ENCODE measurements at regions not wholly inside any gene's neighbourhood (a gene's known extent, or its start where the extent isn't known, plus 50 kb on each side); places are given as distances from the start of the nearest gene placed in this dataset.

DNA sequence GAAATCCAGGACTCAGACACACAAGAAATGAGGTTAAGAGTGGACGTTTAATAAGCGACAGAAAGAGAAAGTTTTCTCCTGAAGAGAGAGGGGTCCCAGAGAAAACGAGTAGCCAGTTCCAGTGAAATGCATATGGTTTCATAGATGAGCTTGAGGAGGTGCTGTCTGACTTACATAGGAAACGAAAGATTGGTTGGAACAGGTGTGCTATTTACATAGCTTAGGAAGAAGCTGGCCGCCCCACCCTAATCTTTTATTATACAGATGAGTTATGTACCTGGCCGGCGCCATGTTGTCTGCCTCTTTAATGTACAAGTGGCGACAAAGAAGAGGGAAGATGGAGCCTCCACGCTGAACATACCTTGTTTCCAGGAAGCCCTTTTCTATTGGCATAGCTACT is 223.0 kb downstream of the SLC6A15 start:
- TF ChIP-seq, protein P1, sequence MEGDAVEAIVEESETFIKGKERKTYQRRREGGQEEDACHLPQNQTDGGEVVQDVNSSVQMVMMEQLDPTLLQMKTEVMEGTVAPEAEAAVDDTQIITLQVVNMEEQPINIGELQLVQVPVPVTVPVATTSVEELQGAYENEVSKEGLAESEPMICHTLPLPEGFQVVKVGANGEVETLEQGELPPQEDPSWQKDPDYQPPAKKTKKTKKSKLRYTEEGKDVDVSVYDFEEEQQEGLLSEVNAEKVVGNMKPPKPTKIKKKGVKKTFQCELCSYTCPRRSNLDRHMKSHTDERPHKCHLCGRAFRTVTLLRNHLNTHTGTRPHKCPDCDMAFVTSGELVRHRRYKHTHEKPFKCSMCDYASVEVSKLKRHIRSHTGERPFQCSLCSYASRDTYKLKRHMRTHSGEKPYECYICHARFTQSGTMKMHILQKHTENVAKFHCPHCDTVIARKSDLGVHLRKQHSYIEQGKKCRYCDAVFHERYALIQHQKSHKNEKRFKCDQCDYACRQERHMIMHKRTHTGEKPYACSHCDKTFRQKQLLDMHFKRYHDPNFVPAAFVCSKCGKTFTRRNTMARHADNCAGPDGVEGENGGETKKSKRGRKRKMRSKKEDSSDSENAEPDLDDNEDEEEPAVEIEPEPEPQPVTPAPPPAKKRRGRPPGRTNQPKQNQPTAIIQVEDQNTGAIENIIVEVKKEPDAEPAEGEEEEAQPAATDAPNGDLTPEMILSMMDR (optimal IDR thresholded peaks at IDR 0.05 in 1 of 3, IDR thresholded peaks at IDR 0.05 in 1 of 3, conservative IDR thresholded peaks at IDR 0.05 in 1 of 3; ENCODE audit: extremely low read depth in 1 of 3, insufficient read depth in 2 of 3, low read length in 3 of 3) = no peak
- no peak for TF ChIP-seq EZH2 (IDR thresholded peaks at IDR 0.05; ENCODE audit: low read length)

All from keratinocyte (primary cell).